ENCODE measurements at regions not wholly inside any gene's neighbourhood (a gene's known extent, or its start where the extent isn't known, plus 50 kb on each side); places are given as distances from the start of the nearest gene placed in this dataset.

DNA sequence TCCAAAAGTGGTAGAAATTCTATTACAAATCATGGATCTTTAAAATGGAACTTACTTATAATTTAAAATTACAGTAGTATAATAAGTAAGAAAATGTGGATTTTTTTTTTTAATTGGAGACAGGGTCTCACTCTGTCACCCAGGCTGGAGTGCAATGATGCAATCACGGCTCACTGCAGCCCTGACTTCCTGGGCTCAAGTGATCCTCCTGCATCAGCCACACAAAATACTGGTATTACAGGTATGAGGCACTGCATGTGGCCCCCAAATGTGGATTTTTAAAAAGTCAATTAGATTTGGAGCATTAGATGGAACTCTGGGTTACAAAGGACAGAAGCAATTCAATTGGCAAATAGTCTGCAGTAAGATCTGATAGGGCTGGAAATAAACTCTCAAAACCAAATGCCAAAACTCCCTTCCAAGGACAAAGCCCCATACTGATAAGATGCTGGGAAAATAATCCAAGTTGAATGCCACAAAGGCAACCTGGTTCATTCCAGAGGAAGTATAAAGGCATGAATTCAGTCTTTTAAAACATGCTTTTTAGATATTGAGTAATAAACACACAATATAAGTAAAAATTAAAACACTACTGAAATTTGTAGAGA, 294.2 kb downstream of the ZNF248 start:
- no peak overlapping the region for H3K4me3 ChIP-seq
- ATAC-seq, result no peak
- H3K27ac ChIP-seq, result no peak overlapping the region
- no peaks in the 10 kb centered on the region for H3K4me1 ChIP-seq
- H3K9me3 ChIP-seq, result no peaks in the 10 kb centered on the region
- no peaks in the 10 kb centered on the region for H3K36me3 ChIP-seq
- TF ChIP-seq, protein P1, sequence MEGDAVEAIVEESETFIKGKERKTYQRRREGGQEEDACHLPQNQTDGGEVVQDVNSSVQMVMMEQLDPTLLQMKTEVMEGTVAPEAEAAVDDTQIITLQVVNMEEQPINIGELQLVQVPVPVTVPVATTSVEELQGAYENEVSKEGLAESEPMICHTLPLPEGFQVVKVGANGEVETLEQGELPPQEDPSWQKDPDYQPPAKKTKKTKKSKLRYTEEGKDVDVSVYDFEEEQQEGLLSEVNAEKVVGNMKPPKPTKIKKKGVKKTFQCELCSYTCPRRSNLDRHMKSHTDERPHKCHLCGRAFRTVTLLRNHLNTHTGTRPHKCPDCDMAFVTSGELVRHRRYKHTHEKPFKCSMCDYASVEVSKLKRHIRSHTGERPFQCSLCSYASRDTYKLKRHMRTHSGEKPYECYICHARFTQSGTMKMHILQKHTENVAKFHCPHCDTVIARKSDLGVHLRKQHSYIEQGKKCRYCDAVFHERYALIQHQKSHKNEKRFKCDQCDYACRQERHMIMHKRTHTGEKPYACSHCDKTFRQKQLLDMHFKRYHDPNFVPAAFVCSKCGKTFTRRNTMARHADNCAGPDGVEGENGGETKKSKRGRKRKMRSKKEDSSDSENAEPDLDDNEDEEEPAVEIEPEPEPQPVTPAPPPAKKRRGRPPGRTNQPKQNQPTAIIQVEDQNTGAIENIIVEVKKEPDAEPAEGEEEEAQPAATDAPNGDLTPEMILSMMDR (IDR thresholded peaks at IDR 0.05), result no peak
- TF ChIP-seq EP300 (IDR thresholded peaks at IDR 0.05) (no peak), POLR2AphosphoS5 (IDR thresholded peaks at IDR 0.05) (no peak)
- WGBS, 2 donors (ENCODE audit: low coverage in 1 of 2), result 45 to 70% methylated on average over 1 of the region's 1 CpG
- H3K27me3 ChIP-seq, result no peaks in the 10 kb centered on the region

DNA sequence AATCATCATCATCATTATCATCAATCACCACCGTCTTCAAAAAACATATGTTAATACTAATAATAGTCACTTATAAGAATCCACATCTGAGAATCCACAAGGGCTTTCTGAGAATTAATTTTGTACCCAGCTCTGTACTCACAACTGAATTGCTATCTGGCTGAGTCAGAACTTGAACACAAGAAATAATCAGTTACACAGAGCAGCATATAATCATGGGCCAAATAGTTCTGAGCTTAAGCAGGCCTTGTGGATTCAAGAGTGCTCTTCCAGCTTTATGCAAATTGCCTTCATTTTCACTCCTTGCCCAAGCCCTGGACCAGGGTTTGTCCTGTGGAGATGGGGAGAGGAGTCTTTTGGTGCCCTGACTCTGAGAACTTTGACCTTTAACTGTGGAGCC, 304.5 kb downstream of the ZNF248 start:
- 59 to 88% methylated on average over 1 of the region's 1 CpG for WGBS, 2 donors (ENCODE audit: low coverage in 1 of 2)
- H3K4me1 ChIP-seq, result no peaks in the 10 kb centered on the region
- peaks cover 0 to 5% (median 0%) of the 10 kb centered on the region in 3 donors for H3K9me3 ChIP-seq
- no peaks in the 10 kb centered on the region for H3K27me3 ChIP-seq
- H3K27ac ChIP-seq, result no peak overlapping the region
- H3K36me3 ChIP-seq, result no peaks in the 10 kb centered on the region
- TF ChIP-seq POLR2AphosphoS5 (IDR thresholded peaks at IDR 0.05) (no peak), POLR2A (IDR thresholded peaks at IDR 0.05) (no peak), EP300 (IDR thresholded peaks at IDR 0.05) (no peak)
- TF ChIP-seq, protein P1 (IDR thresholded peaks at IDR 0.05), result no peak
- H3K4me3 ChIP-seq, result no peak overlapping the region
- no peak for ATAC-seq

DNA sequence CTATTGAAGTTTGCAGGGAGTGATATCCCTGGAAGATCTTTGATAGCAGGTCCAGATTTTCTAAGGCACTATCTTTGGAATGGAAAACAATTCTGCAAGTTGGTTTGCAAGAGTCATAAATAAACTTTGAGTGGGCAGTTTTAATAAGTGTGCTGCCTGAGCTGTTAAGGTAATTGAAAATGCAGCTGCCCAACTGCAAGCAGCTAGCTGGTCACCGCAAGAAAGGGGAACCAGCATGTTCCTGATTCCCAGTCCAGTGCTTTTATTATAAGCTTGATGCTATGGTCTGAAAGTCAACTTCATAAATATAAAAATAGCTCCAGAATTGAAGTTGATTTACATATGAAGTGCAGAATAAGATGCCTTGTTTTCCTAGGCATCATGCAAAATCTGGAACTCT, 308.4 kb downstream of the ZNF248 start:
- WGBS, 2 donors (ENCODE audit: low coverage in 1 of 2), result 67 to 86% methylated on average over 1 of the region's 1 CpG
- Histone ChIP-seq H3K36me3 (no peaks in the 10 kb centered on the region), H3K4me1 (no peaks in the 10 kb centered on the region), H3K27me3 (no peaks in the 10 kb centered on the region), H3K4me3 (no peak overlapping the region), H3K27ac (no peak overlapping the region), H3K9me3 (peaks cover 0 to 5% (median 0%) of the 10 kb centered on the region in 3 donors)
- TF ChIP-seq, protein P1 (IDR thresholded peaks at IDR 0.05), result no peak
- TF ChIP-seq EP300 (IDR thresholded peaks at IDR 0.05) (no peak), POLR2A (IDR thresholded peaks at IDR 0.05) (no peak), POLR2AphosphoS5 (IDR thresholded peaks at IDR 0.05) (no peak)
- no peak for ATAC-seq

DNA sequence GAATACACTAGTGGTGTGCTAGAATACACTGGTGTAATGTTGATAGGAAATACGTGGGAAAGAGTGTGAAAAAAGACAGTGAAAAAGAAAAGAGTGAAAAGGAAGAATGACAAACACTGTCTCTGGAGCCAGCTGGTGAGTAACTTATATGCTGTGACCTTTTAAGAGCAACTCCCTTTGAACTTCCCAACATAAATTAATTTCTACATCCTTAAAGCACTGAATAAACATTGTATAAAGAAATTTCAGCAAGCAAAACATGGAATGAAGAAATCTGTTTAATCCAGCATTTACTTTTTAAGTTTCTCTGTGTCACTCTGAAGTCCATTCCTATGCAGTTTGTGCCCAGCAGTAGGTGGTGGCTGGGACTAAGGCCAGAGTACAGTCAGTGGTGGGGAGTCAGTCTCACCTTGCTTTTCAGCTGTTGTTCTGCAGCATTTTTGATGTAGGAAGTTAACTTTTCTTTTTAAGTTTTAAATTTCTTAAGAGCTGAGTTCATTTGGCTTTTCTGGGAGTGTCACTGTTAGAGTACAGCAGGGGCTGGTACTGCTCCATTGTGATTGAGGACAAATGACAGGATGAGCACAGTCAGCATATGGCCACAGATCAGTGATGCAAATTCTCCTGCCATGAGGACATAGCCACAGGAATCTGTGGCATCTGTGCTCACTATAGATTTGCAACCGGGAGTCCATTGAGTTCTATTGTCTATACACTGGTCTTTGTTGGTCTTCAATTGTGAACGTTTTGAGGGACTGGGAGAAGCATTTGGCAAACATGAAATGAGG, 321.8 kb downstream of the ZNF248 start:
- ATAC-seq, result no peak
- no peak overlapping the region for H3K27ac ChIP-seq

More for the DNA sequence above, 321.8 kb downstream of the ZNF248 start:
- Histone ChIP-seq H3K36me3 (no peaks in the 10 kb centered on the region), H3K4me1 (no peaks in the 10 kb centered on the region), H3K9me3 (peaks cover 0 to 19% (median 0%) of the 10 kb centered on the region in 3 donors), H3K27me3 (no peaks in the 10 kb centered on the region), H3K4me3 (no peak overlapping the region)
- TF ChIP-seq POLR2AphosphoS5 (IDR thresholded peaks at IDR 0.05) (no peak), POLR2A (IDR thresholded peaks at IDR 0.05) (no peak), EP300 (IDR thresholded peaks at IDR 0.05) (no peak)
- TF ChIP-seq, protein P1 (IDR thresholded peaks at IDR 0.05), result no peak
- 41 to 50% methylated on average over 2 to 3 of the region's 3 CpGs for WGBS, 2 donors (ENCODE audit: low coverage in 1 of 2)
